NCI-H1417 (cell line): ENCODE measurements at regions not wholly inside any gene's neighbourhood (a gene's known extent, or its start where the extent isn't known, plus 50 kb on each side); places are given as distances from the start of the nearest gene placed in this dataset.

ENCODE experiments used
- DNase-seq, 3 experiments: peaks; one replicate each; lab custom pipeline; 2025; lab: John Stamatoyannopoulos, UW

DNA sequence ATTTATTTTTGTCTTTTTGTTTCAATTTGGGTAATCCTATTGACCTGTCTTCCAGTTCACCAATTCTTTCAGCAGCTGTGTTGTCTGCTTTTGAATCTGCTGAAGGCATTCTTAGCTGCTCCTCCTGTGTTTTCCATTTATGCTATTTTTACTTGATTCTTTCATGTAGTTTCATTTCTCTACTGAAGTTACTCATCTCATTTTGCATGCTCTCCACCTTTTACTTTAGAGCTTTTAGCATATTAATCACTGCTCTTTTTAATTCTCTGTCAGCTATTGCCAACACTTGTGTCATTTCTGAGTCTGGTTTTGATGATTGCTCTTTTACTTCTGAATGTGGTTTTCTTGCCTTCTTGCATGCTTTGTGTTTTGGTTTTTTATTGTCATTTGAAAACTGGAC lies 496.0 kb upstream of the CLINT1 start:
- no peak for DNase-seq

DNA sequence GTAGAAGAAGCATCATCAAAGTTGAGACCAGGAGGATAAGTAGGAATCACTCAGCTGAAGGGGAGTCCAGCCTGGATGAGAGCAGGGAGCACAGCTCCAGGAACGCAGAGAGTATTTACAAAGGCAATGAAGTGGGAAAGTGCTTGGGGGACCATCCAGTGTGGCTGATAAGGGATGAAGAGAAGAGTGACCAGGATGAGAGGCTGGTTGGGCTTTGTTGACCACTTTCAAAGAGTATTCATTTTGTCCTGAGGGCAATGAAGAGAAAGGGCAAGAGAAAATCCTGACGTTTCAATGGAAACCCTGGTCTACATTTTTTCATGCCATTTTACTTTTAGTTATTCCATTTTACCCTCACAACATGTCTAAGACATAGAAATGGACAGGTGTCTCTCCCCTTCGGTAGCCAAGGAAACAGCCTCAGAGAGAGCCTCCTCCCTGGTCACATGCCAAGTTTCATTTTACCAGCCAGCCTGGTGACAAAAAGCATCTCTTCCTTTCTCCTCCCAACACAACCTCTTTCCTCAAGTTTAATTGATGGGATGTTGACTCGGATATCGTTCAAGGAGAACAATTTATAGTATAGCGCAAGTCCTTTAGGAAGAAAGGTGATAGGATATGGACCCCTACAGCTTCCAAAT lies 492.7 kb upstream of the CLINT1 start:
- DNase-seq, result peak; percentile 4 to 89 (median 33)

DNA sequence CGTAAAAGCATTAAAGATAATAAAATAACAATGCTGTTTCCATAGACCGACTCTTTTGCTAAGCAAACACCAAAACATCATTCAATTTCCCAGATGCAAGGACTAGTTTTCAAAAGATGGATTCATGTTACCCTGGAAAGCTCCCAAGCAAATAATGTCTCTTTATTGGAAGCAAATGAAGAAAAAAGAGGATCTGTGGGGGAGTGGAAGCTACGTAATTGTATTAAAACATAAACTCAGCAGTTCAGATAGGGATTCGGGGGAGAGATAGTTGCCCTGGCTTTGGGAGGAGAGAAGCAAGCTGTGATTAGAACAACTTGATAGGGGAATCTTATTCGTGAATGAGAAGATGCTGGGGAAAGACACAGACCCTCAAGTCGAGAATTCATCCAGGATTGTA lies 491.0 kb upstream of the CLINT1 start:
- no peak for DNase-seq

DNA sequence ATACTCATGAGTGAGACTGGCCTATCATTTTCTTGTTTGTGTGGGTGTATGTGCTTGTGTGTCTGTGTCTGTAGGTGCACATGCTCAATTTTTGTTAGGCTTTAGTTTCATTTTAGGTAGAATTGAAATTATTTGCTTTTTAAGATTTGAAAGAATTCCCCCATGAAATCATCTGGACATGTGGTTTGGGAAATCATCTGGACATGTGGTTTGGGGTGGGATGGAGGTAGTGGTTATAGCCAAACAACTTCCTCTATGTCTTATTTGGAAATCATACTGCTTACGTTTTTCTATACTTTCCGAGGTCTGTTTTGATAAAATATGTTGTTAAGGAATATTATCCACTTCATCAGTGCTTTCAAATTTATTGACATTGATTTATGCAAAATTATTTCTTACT lies 485.4 kb upstream of the CLINT1 start:
- no peak for DNase-seq

DNA sequence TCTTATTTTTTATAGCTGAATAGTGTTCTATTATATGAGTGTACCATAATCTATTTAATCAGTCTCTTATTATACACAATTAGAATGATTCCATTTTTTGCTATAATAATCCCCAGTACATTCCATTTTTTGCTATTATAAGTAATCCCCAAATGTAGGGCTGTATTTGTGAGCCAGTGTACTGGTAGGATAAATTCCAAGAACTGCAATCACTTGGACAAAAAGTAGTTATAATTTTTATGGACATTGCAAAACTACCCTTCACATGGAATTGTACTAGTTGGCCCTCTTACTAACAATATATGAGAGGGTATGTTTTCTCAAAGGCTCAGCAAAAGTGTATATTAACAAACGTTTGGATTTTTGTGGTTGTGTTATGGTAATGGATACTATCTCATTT lies 481.7 kb upstream of the CLINT1 start:
- no peak for DNase-seq

DNA sequence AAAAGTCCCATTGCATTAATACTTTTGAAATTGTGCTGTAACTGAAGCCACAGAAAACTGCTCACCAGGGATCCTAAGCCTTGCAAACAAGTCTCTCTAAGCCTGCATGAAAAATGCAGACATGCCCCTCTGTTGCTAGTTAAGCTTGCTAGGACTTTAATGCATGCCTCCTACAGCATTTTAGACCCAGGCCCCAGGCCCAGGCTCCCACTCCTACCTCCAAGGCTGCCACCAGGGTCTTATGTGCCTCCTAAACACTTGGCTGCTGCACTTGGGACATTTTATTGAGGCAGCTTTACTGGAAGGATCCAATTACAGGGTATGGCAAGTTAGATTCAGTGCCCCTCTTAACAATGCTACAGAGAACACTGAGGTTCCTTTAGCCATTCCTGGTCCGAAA lies 467.3 kb upstream of the CLINT1 start:
- DNase-seq, result no peak

DNA sequence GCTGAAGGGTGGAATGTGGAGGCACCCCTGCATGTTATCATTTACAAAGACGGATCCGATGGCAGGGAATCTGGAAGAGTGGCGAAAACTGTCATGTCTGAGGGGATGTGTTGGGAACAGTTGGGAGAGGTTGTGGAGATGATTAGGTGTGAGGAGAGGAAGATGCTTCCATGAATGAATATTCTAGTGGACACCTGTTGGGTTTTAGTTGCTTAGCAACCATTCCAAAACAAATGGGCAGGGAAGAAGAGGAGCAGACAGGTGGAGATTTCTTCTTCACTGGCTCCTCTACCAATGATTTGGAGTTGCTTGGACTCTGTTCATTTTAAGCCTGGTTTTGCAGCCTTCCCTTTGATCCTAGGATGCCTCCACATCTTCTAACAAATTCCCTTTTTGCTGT lies 465.3 kb upstream of the CLINT1 start:
- peak in 2 of 3 experiments; percentile 1 to 15 for DNase-seq

DNA sequence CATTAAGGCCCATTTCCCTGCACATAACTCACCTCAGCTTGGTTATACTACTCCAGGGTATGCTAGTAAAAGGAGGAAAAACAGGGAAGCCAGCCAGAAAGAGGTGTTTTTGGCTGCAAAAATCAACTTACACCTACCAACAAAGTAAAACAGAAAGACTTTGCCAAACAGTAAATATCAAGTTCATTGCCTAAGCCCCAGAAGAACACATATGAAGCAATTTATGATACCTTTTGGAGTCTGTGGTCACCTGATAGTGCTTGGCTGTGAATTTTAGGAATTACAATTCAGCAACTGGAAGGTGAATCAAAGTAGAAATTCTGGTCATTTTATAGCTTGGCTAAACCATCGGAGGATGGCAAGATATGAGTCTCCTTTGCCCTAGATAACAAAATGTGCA lies 463.7 kb upstream of the CLINT1 start:
- DNase-seq, result no peak

DNA sequence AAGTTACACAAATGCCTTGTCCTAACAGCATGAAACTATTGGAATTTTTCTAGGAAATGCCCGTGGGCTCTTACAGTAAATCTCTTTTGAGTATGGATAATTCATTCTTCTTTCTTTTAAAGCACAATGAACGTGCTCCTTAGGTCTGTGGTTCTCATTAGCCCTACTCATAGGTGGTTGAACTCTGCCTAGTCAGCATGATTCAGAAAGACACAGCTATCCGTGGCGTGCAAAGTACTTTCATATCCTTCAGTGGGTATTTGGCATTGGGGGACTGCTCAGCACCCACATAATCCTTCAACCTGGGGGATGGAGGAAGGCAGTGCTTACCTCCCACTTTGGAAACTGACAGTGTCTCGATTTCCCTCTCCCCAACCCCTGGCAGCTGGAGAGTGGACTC lies 462.0 kb upstream of the CLINT1 start:
- no peak for DNase-seq

DNA sequence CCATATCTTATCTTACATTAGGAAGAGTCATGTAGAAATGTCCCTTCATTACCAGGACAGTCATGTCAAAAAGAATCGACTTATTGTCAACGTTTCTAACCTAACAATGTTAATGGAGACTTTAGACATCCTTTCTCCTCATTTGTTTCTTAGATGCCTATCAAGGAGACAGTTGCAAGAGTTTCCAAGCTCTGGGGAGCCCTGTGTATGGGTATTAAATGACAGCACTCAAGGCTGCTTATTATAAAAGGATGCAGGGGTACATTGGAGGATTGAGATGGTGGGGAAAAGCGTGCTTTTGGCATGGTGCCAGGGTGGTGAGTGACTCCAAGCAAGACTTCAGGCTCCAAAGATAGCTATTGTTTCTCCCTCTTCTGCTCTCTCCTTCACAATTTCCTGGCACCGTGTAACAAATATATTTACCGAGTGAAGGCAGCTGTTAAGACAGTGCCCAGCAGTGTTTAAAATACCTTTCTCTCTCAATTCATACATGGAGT lies 461.3 kb upstream of the CLINT1 start:
- peak in 2 of 3 experiments; percentile 14 to 79 for DNase-seq

DNA sequence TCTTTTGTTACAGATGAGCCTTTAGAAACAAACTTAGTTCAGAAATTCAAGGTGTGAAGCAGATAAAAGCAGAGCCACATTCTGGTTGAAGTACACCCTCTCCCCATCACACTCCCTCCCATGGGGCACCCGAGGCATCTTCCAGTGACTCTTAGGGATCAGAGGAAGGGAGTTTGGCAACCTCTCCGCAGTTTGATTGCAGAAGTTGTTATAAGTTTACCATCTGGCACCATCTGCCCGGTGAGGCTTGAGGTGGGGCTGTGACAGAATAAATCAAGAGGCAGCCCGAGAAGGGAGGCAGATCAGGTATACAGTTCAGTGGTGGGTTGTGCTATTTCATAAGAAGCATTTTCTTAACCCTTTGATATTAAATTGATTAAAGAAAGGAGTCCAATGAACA lies 458.6 kb upstream of the CLINT1 start:
- DNase-seq, result no peak

DNA sequence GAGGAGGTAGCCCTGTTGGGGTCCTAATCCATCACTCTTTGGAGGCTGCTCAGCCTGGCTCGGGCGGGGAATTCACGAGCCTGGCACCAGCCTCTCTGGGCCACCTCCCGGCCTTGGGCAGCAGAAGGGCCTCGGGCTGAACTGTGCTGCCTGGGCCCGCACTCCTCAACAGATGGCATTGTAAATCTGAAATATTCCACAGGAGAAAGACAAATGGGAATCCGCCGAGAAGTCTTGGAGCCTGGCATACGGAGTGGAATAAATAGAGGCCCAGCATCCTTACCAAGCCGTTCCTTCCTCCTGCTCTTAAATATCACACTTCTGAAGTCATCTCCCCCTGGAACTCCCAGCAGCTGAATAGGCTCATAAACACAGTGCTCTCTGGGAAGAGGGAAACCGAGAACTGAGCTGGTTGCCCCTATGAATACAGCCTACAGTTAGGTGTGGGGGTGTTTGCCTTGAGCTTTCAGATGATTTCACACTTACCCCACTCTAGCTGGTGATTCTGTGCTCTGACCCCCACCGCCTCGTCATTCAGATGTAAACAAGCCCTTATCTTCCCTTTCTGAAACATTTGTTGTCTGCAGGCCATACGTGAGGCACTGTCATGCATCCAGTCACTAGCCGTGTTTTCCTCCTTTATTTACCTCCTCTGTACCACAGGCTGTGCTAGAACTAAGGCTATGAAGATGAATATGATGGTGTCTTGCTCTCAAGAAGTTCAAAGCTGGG lies 455.0 kb upstream of the CLINT1 start:
- no peak for DNase-seq

DNA sequence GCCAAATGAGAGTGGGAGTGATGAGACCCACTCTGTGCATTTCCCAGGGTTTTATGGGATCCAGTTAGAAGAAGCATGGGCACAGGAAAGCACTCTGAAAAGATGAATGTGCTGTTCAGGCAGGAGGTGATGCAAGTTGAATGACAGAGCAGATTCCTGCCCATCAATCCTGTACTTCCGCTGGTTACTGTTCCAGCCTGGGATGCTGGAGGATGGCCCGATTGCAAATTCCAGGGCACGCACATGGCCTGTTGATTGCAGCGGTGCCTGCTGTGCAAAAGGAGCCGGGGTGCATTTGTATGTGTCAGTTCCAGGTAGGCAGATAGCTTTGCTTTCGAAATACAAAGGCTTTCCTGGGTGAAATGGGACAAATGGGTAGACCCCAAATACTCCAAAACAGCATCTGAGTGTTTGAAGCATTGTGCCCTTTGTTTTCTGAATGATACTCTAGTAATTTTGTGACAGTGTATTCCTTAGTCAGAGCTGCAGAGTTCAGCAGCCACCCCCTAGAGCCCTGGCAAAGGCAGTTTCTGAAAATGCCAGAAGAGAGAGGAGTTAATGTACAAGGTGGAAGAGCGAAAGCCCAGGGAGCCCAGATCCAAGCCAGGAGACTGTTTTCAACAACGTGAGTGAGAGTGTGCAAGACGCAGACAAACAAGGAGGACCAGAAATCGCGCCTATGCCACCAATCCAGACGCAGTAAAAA lies 454.2 kb upstream of the CLINT1 start:
- no peak for DNase-seq

DNA sequence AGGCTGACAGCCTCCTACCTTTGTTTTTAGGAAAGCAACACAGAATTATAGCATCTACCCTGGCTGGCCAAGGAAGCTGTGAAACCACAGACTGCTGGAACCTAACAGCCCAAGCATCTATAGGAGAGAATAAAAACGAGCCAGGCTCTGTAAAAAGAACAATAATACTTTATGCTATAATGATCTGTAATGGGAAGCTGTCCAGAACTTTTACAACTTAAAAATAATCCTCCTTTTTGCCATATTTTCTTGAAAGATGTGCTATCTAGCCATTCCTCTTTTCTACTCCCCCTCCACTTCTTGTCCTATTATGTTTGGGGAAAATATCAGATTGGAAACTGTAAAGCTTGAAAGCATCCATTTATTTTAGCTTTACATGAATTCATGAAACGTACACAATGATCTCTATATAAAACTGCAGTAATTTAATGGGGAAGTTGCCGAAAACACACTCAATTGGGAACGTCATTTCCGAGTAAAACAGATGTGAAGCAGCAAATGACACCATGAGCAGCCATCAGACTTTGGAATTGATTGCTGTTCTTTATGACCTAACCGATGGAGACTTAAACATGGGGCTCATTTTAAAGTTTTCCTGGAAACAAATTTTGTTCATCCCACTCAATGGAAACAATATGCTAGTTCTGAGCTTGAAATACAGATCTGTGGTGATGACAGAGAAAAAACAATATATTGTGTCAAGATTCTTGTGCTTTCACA lies 450.3 kb upstream of the CLINT1 start:
- no peak for DNase-seq

DNA sequence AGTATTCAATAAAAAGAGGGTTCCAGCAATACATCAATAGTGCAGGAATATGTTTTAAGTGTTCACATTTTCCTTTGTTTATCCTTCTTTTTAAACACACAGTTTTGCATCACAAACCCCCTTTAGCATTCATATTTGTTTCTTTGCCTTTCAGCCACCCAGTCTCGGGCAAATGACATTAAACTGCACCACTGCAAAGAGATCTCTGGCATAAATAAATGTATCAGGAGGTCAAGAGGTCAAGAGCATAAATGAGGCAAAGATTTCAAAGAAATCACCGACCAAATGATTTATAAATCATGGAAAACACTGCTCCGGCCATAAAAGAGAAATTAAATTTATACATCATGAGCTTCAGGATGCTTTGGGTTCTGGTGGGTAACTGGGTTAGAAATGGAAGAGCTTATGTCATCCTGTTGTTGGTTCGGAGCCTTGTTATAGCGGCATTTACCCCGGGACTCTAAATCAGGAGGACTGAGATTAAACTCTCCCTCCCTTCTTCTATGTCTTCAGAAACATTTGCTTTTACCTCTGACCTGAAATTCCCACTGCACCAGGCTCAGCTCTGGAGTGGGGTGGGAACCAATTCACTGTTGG lies 449.6 kb upstream of the CLINT1 start:
- DNase-seq, result no peak

DNA sequence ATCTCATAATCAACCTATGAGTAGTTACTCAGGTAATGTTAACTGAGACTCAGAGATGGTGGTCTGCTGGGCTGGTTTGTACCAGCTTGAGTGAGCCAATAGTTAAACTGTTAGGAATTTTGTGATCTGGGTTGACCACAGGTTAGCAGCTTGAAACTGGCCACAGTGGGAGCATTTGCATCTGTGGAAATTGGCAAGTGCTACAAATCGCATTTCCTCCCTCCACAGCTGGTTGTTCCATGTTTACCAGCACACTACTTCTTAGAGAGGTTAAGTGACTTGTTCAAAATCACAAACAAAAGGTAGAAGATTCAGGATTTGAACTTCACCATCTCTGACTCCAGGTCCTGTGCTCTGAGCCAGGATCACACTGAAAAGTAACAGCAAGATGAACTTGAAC lies 446.9 kb upstream of the CLINT1 start:
- no peak for DNase-seq

DNA sequence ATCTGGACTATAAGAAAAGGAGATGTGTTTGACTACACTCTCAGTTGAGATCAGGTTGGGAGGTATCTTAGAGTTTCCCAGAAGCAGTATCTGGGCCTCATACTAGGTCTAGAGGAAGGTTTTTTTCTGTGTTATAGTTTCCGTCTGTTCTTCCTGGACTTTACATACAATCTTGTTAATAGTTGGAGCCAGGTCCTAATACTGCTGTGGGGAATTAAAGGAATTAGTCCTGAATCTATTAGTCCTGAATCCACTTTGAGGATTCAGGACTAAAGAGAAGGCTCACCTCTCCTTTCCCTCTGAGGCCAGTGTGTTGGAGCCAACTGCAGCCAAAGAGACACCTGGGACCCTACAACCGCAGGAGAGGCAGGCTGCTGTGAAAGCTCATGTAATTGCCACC lies 445.7 kb upstream of the CLINT1 start:
- no peak for DNase-seq

DNA sequence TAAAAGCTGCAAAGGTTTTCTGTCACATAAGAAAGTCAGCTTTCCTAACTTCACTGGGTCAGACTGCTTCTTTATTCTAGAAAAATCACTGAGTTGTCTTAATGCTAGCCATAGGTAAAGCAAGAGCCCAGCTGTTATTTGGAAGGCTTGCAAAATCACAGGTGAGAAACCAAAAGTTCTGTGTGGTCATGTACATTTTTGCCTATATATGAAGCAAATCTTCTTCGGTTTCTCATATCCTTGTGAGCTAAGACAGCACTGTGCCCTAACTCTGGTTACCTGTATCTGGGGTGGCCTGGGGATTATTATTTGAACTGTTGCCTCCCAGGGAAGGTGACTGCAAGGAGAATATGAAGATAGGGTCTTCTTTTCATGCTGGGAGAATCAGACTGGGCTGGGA lies 444.9 kb upstream of the CLINT1 start:
- DNase-seq, result no peak

DNA sequence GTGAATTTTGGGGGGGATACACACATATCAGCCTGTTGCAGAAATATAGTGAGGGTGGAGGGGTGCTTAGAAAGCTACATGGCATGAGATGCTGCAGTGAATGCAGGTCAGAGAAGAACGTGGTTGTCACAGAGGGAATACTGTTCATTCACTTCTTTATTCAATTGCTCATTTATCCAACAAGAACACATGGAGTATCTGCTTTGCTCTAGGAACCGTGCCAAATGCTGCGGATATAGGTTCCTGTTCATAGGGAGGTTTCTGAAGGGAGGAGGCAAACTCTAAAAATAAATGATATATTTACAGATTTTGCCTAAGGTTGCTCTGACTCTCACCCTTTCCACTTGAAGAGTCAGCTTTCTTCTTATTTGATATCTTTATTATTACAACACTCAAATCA lies 444.3 kb upstream of the CLINT1 start:
- DNase-seq, result no peak

DNA sequence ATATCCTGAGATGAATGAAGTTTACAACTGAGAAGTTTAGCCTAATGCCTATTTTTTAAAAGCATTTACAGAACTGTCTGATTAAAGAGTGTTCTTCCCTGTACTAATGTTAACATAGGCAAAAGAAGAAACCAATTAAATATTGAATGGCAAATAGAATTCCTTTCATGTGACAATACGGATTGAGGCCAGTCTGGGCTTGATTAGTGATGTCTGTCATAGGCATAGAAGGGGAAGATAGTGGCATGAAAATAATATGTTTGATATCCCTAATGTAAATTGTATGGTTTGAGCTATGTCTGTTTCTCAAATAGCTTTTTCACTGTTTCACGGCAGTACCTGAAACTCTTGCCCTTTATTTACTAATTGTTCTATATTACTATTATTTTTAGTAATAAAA lies 443.1 kb upstream of the CLINT1 start:
- DNase-seq, result no peak

DNA sequence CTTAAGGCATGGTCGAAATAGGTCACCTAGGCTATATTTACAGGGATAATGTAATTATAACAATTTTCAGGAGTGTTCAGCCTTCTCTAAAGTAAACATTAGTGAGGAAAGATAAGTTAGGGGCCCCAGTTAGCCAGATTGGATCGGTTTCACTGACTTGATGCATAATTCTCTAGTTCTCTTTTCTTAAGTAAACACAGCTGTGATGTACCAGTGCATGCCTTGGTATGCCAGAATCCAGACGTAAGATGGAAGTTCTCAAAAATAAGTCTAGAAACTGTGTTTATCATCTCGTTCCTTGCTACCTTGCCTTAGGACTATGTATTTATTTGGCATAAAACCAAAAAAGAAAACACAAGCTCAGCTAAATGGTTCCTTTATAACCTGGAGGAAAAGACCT lies 442.2 kb upstream of the CLINT1 start:
- DNase-seq, result no peak

DNA sequence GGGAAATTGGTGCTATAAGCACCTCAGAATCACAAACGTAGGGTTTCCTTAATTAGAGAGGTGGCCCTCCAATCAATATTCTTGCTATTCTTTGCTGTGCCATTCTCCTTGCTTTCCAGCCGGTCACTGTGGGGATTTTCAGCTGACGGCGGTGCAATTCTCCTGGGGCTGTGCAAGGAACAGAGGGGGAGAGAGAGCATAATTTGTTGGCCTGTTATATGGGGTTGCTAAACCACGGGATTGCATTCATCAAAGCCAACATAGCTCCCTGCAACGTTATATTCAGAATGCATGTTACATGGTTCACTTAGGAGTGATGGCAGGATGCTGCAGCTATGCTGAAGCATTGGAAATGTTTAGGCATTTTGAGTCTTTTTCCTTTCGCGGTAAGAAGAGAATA lies 441.3 kb upstream of the CLINT1 start:
- no peak for DNase-seq
